ENCODE measurements at regions not wholly inside any gene's neighbourhood (a gene's known extent, or its start where the extent isn't known, plus 50 kb on each side); places are given as distances from the start of the nearest gene placed in this dataset.

DNA sequence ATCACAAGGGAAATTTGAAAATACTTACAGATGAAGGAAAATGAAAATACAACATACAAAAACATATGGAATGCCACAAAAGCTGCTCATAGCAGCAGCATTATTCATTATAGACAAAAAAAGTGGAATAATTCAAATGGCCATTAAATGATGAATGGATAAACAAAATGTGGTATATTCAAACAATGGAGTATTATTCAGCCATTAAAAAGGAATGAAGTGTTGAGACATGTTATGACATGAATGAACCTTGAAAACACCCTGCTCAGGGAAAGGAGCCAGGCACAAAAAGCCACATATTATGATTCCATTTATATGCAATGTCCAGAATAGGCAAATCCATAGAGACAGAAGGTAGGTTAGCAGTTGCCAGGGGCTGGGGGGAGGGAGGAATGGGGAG, 62.6 kb upstream of the SFMBT2 start:
- Histone ChIP-seq H3K36me3 (ENCODE audit: control insufficient read depth in 2 of 3, insufficient read depth in 3 of 3, low read length in 3 of 3) (no peaks in the 10 kb centered on the region), H3K27me3 (ENCODE audit: control insufficient read depth, insufficient read depth, low read length) (peaks cover 6% of the 10 kb centered on the region), H3K27ac (ENCODE audit: low read depth in 2 of 2, low read length in 2 of 2) (no peak overlapping the region), H3K9me3 (ENCODE audit: control insufficient read depth in 2 of 3, insufficient read depth in 1 of 3, low read length in 3 of 3) (no peaks in the 10 kb centered on the region), H3K4me3 (ENCODE audit: low read length in 3 of 3) (no peak overlapping the region), H3K4me1 (ENCODE audit: control insufficient read depth in 2 of 3, insufficient read depth in 2 of 3, low read depth in 1 of 3, low read length in 3 of 3) (peaks cover 0 to 5% (median 5%) of the 10 kb centered on the region in 3 donors), H3K9ac (ENCODE audit: low read length in 3 of 3) (no peak overlapping the region)
- TF ChIP-seq, protein P1, sequence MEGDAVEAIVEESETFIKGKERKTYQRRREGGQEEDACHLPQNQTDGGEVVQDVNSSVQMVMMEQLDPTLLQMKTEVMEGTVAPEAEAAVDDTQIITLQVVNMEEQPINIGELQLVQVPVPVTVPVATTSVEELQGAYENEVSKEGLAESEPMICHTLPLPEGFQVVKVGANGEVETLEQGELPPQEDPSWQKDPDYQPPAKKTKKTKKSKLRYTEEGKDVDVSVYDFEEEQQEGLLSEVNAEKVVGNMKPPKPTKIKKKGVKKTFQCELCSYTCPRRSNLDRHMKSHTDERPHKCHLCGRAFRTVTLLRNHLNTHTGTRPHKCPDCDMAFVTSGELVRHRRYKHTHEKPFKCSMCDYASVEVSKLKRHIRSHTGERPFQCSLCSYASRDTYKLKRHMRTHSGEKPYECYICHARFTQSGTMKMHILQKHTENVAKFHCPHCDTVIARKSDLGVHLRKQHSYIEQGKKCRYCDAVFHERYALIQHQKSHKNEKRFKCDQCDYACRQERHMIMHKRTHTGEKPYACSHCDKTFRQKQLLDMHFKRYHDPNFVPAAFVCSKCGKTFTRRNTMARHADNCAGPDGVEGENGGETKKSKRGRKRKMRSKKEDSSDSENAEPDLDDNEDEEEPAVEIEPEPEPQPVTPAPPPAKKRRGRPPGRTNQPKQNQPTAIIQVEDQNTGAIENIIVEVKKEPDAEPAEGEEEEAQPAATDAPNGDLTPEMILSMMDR (IDR thresholded peaks at IDR 0.05; ENCODE audit: borderline replicate concordance, extremely low read depth, insufficient read depth), result no peak
- no peak for DNase-seq
- FAIRE-seq, result no peak
- intact Hi-C loops (cut with DNase I), result no loop called here

DNA sequence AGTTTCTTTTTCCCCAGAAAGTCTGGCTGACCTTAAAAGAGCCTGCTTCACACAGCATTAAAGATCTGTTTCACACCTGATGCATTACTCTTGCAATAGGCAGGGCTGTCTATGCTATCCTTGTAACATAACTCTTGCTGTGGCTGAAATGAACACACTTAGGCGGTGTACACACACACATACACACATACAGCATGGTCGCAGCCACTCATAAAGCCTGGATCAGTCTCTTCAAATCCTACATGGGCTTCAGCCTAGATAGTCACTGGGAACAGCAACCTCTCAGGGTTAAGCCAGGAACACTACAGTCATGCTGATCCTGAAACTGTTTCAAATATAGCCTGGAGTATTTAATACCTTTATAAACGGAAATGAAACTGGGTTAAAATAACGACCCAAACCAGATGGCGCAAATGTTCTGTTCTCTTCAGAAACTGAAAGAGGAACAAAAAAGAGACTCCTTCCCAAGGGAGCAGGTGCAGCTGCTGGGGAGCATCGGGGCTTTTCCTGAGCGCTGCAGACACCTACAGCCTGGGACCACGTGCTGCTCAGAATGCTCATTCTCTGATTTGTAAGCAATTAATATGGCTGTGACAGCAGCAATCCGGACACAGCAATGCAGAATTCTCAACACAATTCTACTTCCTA, 61.0 kb upstream of the SFMBT2 start:
- TF ChIP-seq, protein P1 (IDR thresholded peaks at IDR 0.05; ENCODE audit: borderline replicate concordance, extremely low read depth, insufficient read depth), result no peak
- Histone ChIP-seq H3K4me3 (ENCODE audit: low read length in 3 of 3) (no peak overlapping the region), H3K9ac (ENCODE audit: low read length in 3 of 3) (no peak overlapping the region), H3K27me3 (ENCODE audit: control insufficient read depth, insufficient read depth, low read length) (peaks cover 6% of the 10 kb centered on the region), H3K36me3 (ENCODE audit: control insufficient read depth in 2 of 3, insufficient read depth in 3 of 3, low read length in 3 of 3) (no peaks in the 10 kb centered on the region), H3K4me1 (ENCODE audit: control insufficient read depth in 2 of 3, insufficient read depth in 2 of 3, low read depth in 1 of 3, low read length in 3 of 3) (peaks cover 0 to 5% (median 5%) of the 10 kb centered on the region in 3 donors), H3K9me3 (ENCODE audit: control insufficient read depth in 2 of 3, insufficient read depth in 1 of 3, low read length in 3 of 3) (no peaks in the 10 kb centered on the region), H3K27ac (ENCODE audit: low read depth in 2 of 2, low read length in 2 of 2) (no peak overlapping the region)
- FAIRE-seq (no peak), DNase-seq (no peak)
- intact Hi-C loops (cut with DNase I), result no loop called here

DNA sequence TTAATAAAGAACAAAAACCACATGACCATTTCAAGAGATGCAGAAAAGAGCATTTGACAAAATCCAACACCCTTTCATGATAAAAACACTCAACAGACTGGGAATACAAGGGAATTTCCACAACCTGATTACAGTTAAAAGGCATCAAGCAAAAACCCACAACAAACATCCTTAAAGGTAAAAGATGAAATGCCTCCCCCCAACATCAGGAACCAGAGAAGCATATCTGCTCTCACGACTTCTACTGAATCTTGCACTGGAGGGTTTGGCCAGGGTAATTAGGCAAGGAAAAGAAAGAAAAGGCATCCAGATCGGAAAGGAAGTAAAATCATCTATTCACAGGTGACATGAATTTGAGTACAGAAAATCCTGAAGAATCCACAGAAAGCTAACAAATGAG, 59.5 kb upstream of the SFMBT2 start:
- DNase-seq (no peak), FAIRE-seq (no peak)
- intact Hi-C loops (cut with DNase I), result no loop called here
- Histone ChIP-seq H3K4me3 (ENCODE audit: low read length in 3 of 3) (no peak overlapping the region), H3K36me3 (ENCODE audit: control insufficient read depth in 2 of 3, insufficient read depth in 3 of 3, low read length in 3 of 3) (no peaks in the 10 kb centered on the region), H3K27me3 (ENCODE audit: control insufficient read depth, insufficient read depth, low read length) (peaks cover 3% of the 10 kb centered on the region), H3K4me1 (ENCODE audit: control insufficient read depth in 2 of 3, insufficient read depth in 2 of 3, low read depth in 1 of 3, low read length in 3 of 3) (peaks cover 0 to 5% (median 2%) of the 10 kb centered on the region in 3 donors), H3K9ac (ENCODE audit: low read length in 3 of 3) (no peak overlapping the region), H3K27ac (ENCODE audit: low read depth in 2 of 2, low read length in 2 of 2) (no peak overlapping the region), H3K9me3 (ENCODE audit: control insufficient read depth in 2 of 3, insufficient read depth in 1 of 3, low read length in 3 of 3) (no peaks in the 10 kb centered on the region)
- TF ChIP-seq, protein P1 (IDR thresholded peaks at IDR 0.05; ENCODE audit: borderline replicate concordance, extremely low read depth, insufficient read depth), result no peak
